GM12891 (cell line): ENCODE measurements at regions not wholly inside any gene's neighbourhood (a gene's known extent, or its start where the extent isn't known, plus 50 kb on each side); places are given as distances from the start of the nearest gene placed in this dataset.

Experiments
- DNase-seq: peaks from one replicate; pipeline ENCODE4 v3.0.0; 2011; ENCODE audit warnings: low spot score; ENCODE audit not compliant: insufficient read length
- FAIRE-seq: peaks from 2 replicates; lab custom pipeline; 2011; peaks lifted over from hg19 to GRCh38; lab: Jason Lieb, UNC
- PAX5 ChIP-seq: IDR thresholded peaks from 2 replicates; pipeline ENCODE4 v1.6.1; 2011; ENCODE audit warnings: low read length, moderate library complexity, mild to moderate bottlenecking; ENCODE audit not compliant: insufficient read depth, severe bottlenecking
- POLR2A ChIP-seq: IDR thresholded peaks from 2 replicates; pipeline ENCODE4 v1.6.1; 2011; ENCODE audit warnings: low read depth, low read length, control low read depth
- POLR2AphosphoS5 ChIP-seq: IDR thresholded peaks from 2 replicates; pipeline ENCODE4 v1.6.1; 2011; ENCODE audit warnings: low read depth, low read length, control low read depth
- POU2F2 ChIP-seq: IDR thresholded peaks from 2 replicates; pipeline ENCODE4 v1.6.1; 2011; ENCODE audit warnings: low read depth, mild to moderate bottlenecking, control low read depth, low read length, moderate library complexity
- SPI1 ChIP-seq: IDR thresholded peaks from 2 replicates; pipeline ENCODE4 v1.6.1; 2011; ENCODE audit warnings: low read depth, low read length, control low read depth
- TAF1 ChIP-seq: IDR thresholded peaks from 2 replicates; pipeline ENCODE4 v1.6.1; 2011; ENCODE audit warnings: low read depth, low read length, control low read depth

GRCh38 chr16:63983401-63983800 lies 1138.5 kb downstream of the CDH11 start:
- TF ChIP-seq SPI1 (no peak), POLR2AphosphoS5 (no peak), POLR2A (no peak), PAX5 (no peak), POU2F2 (no peak), TAF1 (no peak)
- no peak for DNase-seq
- FAIRE-seq = no peak

GRCh38 chr16:63982741-63983140 lies 1139.1 kb downstream of the CDH11 start:
- TF ChIP-seq PAX5 (no peak), POLR2A (no peak), POLR2AphosphoS5 (no peak), POU2F2 (no peak), SPI1 (no peak), TAF1 (no peak)
- DNase-seq (no peak), FAIRE-seq (no peak)

GRCh38 chr16:63982110-63982509 lies 1139.8 kb downstream of the CDH11 start:
- TF ChIP-seq POLR2AphosphoS5 (no peak), POU2F2 (no peak), POLR2A (no peak), TAF1 (no peak), SPI1 (no peak), PAX5 (no peak)
- no peak for DNase-seq
- FAIRE-seq = no peak

- FAIRE-seq = no peak
- TF ChIP-seq POLR2AphosphoS5 (no peak), TAF1 (no peak), SPI1 (no peak), POLR2A (no peak), POU2F2 (no peak), PAX5 (no peak)
- DNase-seq = no peak
These were observed 1140.2 kb downstream of the CDH11 start for GRCh38 chr16:63981639-63982038.

GRCh38 chr16:63980763-63981162 lies 1141.1 kb downstream of the CDH11 start:
- FAIRE-seq = no peak
- TF ChIP-seq POLR2AphosphoS5 (no peak), PAX5 (no peak), POLR2A (no peak), POU2F2 (no peak), SPI1 (no peak), TAF1 (no peak)
- DNase-seq = no peak

- FAIRE-seq (no peak), DNase-seq (no peak)
- TF ChIP-seq SPI1 (no peak), POU2F2 (no peak), TAF1 (no peak), PAX5 (no peak), POLR2A (no peak), POLR2AphosphoS5 (no peak)
These were observed 1143.6 kb downstream of the CDH11 start for GRCh38 chr16:63978240-63978639.

GRCh38 chr16:63976345-63976744 lies 1145.5 kb downstream of the CDH11 start:
- FAIRE-seq (no peak), DNase-seq (no peak)
- TF ChIP-seq TAF1 (no peak), POLR2AphosphoS5 (no peak), PAX5 (no peak), POLR2A (no peak), SPI1 (no peak), POU2F2 (no peak)

- FAIRE-seq (no peak), DNase-seq (no peak)
- no peak for TF ChIP-seq POU2F2
- TF ChIP-seq SPI1 = no peak
- no peak for TF ChIP-seq TAF1
- TF ChIP-seq PAX5 = no peak
- TF ChIP-seq POLR2AphosphoS5 = no peak
- no peak for TF ChIP-seq POLR2A
These were observed 1146.2 kb downstream of the CDH11 start for GRCh38 chr16:63975669-63976068.

GRCh38 chr16:63967966-63968365 lies 1153.9 kb downstream of the CDH11 start:
- no peak for DNase-seq
- FAIRE-seq = no peak

GRCh38 chr16:63960321-63960720 lies 1161.5 kb downstream of the CDH11 start:
- DNase-seq (no peak), FAIRE-seq (no peak)
- TF ChIP-seq POU2F2 (no peak), SPI1 (no peak), POLR2AphosphoS5 (no peak), POLR2A (no peak), PAX5 (no peak), TAF1 (no peak)

More at GRCh38 chr16:63967966-63968365, 1153.9 kb downstream of the CDH11 start:
- TF ChIP-seq TAF1 (no peak), POLR2A (no peak), PAX5 (no peak), POU2F2 (no peak), SPI1 (no peak), POLR2AphosphoS5 (no peak)
